HCT116 (cell line): ENCODE measurements at regions not wholly inside any gene's neighbourhood (a gene's known extent, or its start where the extent isn't known, plus 50 kb on each side); places are given as distances from the start of the nearest gene placed in this dataset.
"Not testable (repeated sequence)": the region's sequence is repeated elsewhere in the genome, so short reads cannot be mapped to it uniquely, and the experiment has no call there.

Source experiments
- ATAC-seq: fragments of 200-7000 bp; cut with Tn5 transposase; 2 replicates; pipeline ENCODE4 v1.9.1; 2020; ENCODE audit warnings: mild to moderate bottlenecking, moderate library complexity
- BruUV-seq: library from RNA; stranded (reverse); fragments of 400-500 nt; replicated peaks from 2 replicates; lab custom pipeline; 2021; lab: Mats Ljungman, UMichigan
- CTCF ChIA-PET: fragments of 300-600 bp; sonication (Branson Sonifier 250); formaldehyde crosslinking; loops from one replicate; lab custom pipeline; 2021; ENCODE audit warnings: antibody characterized with exemption; lab: Charles Lee
- POLR2A ChIA-PET: fragments of 300-600, 350-600 bp; sonication (Branson Sonifier 250); formaldehyde crosslinking; loops from one replicate; lab custom pipeline; 2021; ENCODE audit warnings: antibody characterized with exemption; lab: Charles Lee
- RAD21 ChIA-PET, 2 experiments: fragments of 300-600 bp; sonication (Branson Sonifier 250); formaldehyde crosslinking; loops; one replicate each; lab custom pipeline; 2023; ENCODE audit warnings: low total read pairs in 2 of 2; ENCODE audit not compliant: uncharacterized antibody in 2 of 2, unreplicated experiment in 2 of 2, low non-redundant PET in 1 of 2; lab: Charles Lee
- DNase-seq: peaks from one replicate; pipeline ENCODE4 v3.0.0-alpha.2; 2010; ENCODE audit warnings: low read depth, low spot score
- H2AFZ ChIP-seq: fragments of 200-600 bp; shearing (Covaris generic), sonication (generic); 2 replicates; pipeline ENCODE4 v1.6.1; 2017; ENCODE audit warnings: low read depth, mixed run types, mixed read lengths, antibody characterized with exemption, low read length; ENCODE audit not compliant: poor library complexity, severe bottlenecking
- H3K27ac ChIP-seq: 2 replicates; pipeline ENCODE4 v1.5.1; 2012; ENCODE audit warnings: low read depth, low read length
- H3K27me3 ChIP-seq: fragments of 200-600 bp; sonication (generic); 2 replicates; pipeline ENCODE4 v1.6.1; 2016; ENCODE audit warnings: mixed run types, low read length, mixed read lengths; ENCODE audit not compliant: insufficient read depth
- H3K36me3 ChIP-seq, 2 experiments: fragments of 200-500 bp in 1 of 2; fragments of 200-600 bp in 1 of 2; sonication (Bioruptor generic) in 1 of 2; sonication (generic) in 1 of 2; 2 replicates each; pipeline versions ENCODE4 v1.5.1 to v1.6.1; 2014 to 2016; ENCODE audit warnings: low read length in 2 of 2, inconsistent platforms in 1 of 2, mixed read lengths in 1 of 2, mixed run types in 1 of 2; ENCODE audit not compliant: insufficient read depth in 2 of 2, control insufficient read depth in 1 of 2
- H3K4me1 ChIP-seq, 2 experiments: fragments of 200-600 bp in 1 of 2; sonication (generic) in 1 of 2; 2 replicates each; pipeline versions ENCODE4 v1.5.1 to v1.6.1; 2012 to 2017; ENCODE audit warnings: low read length in 2 of 2, inconsistent platforms in 1 of 2, mild to moderate bottlenecking in 1 of 2, mixed read lengths in 1 of 2, mixed run types in 1 of 2, moderate library complexity in 1 of 2; ENCODE audit not compliant: insufficient read depth in 2 of 2, control insufficient read depth in 1 of 2
- H3K4me2 ChIP-seq: fragments of 200-600 bp; sonication (generic); 2 replicates; pipeline ENCODE4 v1.6.1; 2017; ENCODE audit warnings: mixed run types, low read length, mixed read lengths
- H3K4me3 ChIP-seq, 2 experiments: fragments of 200-600 bp in 1 of 2; sonication (generic) in 1 of 2; replicated peaks in 1 of 2; 2 replicates each; pipeline ENCODE4 v1.5.1; 2011 to 2016; ENCODE audit warnings: low read length in 2 of 2, control low read depth in 1 of 2, low read depth in 1 of 2, mild to moderate bottlenecking in 1 of 2, mixed read lengths in 1 of 2, mixed run types in 1 of 2
- H3K79me2 ChIP-seq: fragments of 200-600 bp; sonication (generic); 2 replicates; pipeline ENCODE4 v1.6.1; 2017; ENCODE audit warnings: mild to moderate bottlenecking, mixed run types, low read length, moderate library complexity, mixed read lengths; ENCODE audit not compliant: insufficient read depth
- H3K9ac ChIP-seq: fragments of 200-600 bp; sonication (generic); 2 replicates; pipeline ENCODE4 v1.6.1; 2016; ENCODE audit warnings: low read length, mixed read lengths
- H3K9me2 ChIP-seq: fragments of 200-600 bp; sonication (generic), shearing (Covaris generic); 2 replicates; pipeline ENCODE4 v1.6.1; 2017; ENCODE audit warnings: mixed run types, mild to moderate bottlenecking, moderate library complexity; ENCODE audit not compliant: insufficient read depth
- H3K9me3 ChIP-seq, 2 experiments: fragments of 200-500 bp in 1 of 2; fragments of 200-600 bp in 1 of 2; sonication (Bioruptor generic) in 1 of 2; sonication (generic) in 1 of 2; 2 replicates each; pipeline ENCODE4 v1.6.1; 2014 to 2017; ENCODE audit warnings: low read length in 2 of 2, mixed read lengths in 2 of 2, inconsistent platforms in 1 of 2, low read depth in 1 of 2, mild to moderate bottlenecking in 1 of 2, mixed run types in 1 of 2, moderate library complexity in 1 of 2; ENCODE audit not compliant: control insufficient read depth in 1 of 2, insufficient read depth in 1 of 2
- H4K20me1 ChIP-seq: fragments of 200-600 bp; sonication (generic), shearing (Covaris generic); 2 replicates; pipeline ENCODE4 v1.6.1; 2017; ENCODE audit warnings: mixed run types, mild to moderate bottlenecking, moderate library complexity; ENCODE audit not compliant: insufficient read depth
- intact Hi-C: fragments of 100-400 bp; cut with micrococcal nuclease; formaldehyde crosslinking; loops from 2 replicates; pipeline ENCODE4 v1.10.0; 2022

GRCh38 chr1:224032608-224033276 lies 81.2 kb upstream of the FBXO28 start:
- intact Hi-C loops, H3K79me2 ChIP-seq, H3K9ac ChIP-seq, H2AFZ ChIP-seq, H3K9me2 ChIP-seq, H3K4me1 ChIP-seq, ATAC-seq, BruUV-seq, CTCF ChIA-PET, RAD21 ChIA-PET, POLR2A ChIA-PET, H3K27ac ChIP-seq, H4K20me1 ChIP-seq, H3K9me3 ChIP-seq, H3K27me3 ChIP-seq, DNase-seq, H3K36me3 ChIP-seq, H3K4me3 ChIP-seq, H3K4me2 ChIP-seq: not testable (repeated sequence)

GRCh38 chr1:224031986-224032385 lies 81.9 kb upstream of the FBXO28 start:
- CTCF ChIA-PET: not testable (repeated sequence)

GRCh38 chr1:224030257-224030656 lies 83.7 kb upstream of the FBXO28 start:
- H3K79me2 ChIP-seq, H2AFZ ChIP-seq, H3K9me3 ChIP-seq, H3K27me3 ChIP-seq, CTCF ChIA-PET, H3K27ac ChIP-seq, H3K9me2 ChIP-seq, DNase-seq, H3K4me3 ChIP-seq, H4K20me1 ChIP-seq, RAD21 ChIA-PET, H3K9ac ChIP-seq, BruUV-seq, intact Hi-C loops, ATAC-seq, POLR2A ChIA-PET, H3K36me3 ChIP-seq, H3K4me1 ChIP-seq, H3K4me2 ChIP-seq: not testable (repeated sequence)

More at GRCh38 chr1:224031986-224032385, 81.9 kb upstream of the FBXO28 start:
- RAD21 ChIA-PET, H3K36me3 ChIP-seq, H3K4me1 ChIP-seq, H3K9me2 ChIP-seq, intact Hi-C loops, DNase-seq, POLR2A ChIA-PET, H3K27me3 ChIP-seq, H3K9me3 ChIP-seq, H3K4me3 ChIP-seq, H4K20me1 ChIP-seq, H3K4me2 ChIP-seq, H3K9ac ChIP-seq, H2AFZ ChIP-seq, ATAC-seq, BruUV-seq, H3K27ac ChIP-seq, H3K79me2 ChIP-seq: not testable (repeated sequence)

- DNase-seq, CTCF ChIA-PET, intact Hi-C loops, BruUV-seq, POLR2A ChIA-PET, H3K4me2 ChIP-seq, H3K9ac ChIP-seq, H3K4me1 ChIP-seq, H3K79me2 ChIP-seq, RAD21 ChIA-PET, H2AFZ ChIP-seq, H3K9me3 ChIP-seq, H4K20me1 ChIP-seq, H3K9me2 ChIP-seq, H3K4me3 ChIP-seq, H3K36me3 ChIP-seq, H3K27me3 ChIP-seq, H3K27ac ChIP-seq: not testable (repeated sequence)
- peak; percentile 59 for ATAC-seq
Observed at GRCh38 chr1:224029286-224030025, 84.5 kb upstream of the FBXO28 start.
